ENCODE measurements at regions not wholly inside any gene's neighbourhood (a gene's known extent, or its start where the extent isn't known, plus 50 kb on each side); places are given as distances from the start of the nearest gene placed in this dataset.

- H3K4me3 ChIP-seq (ENCODE audit: low read length): no peak overlapping the region
- no peaks in the 10 kb centered on the region for H3K27me3 ChIP-seq (ENCODE audit: control insufficient read depth, insufficient read depth, low read length, poor library complexity, severe bottlenecking)
- H3K4me3 Mint-ChIP-seq: no peak overlapping the region
- no peaks in the 10 kb centered on the region for H3K27me3 Mint-ChIP-seq (ENCODE audit: insufficient read depth)
- DNase-seq: no peak
- no peaks in the 10 kb centered on the region for H3K9me3 ChIP-seq (ENCODE audit: control insufficient read depth, low read length)
- H3K36me3 Mint-ChIP-seq (ENCODE audit: low read depth): no peaks in the 10 kb centered on the region
- H3K4me1 ChIP-seq (ENCODE audit: control insufficient read depth, insufficient read depth, low read length): no peaks in the 10 kb centered on the region
- H3K36me3 ChIP-seq (ENCODE audit: control insufficient read depth, insufficient read depth, low read length): no peaks in the 10 kb centered on the region
- no peak overlapping the region for H3K9ac ChIP-seq (ENCODE audit: extremely low read depth, low read length, poor library complexity, severe bottlenecking)
- no peaks in the 10 kb centered on the region for H3K4me1 Mint-ChIP-seq
- TF ChIP-seq, protein P1, sequence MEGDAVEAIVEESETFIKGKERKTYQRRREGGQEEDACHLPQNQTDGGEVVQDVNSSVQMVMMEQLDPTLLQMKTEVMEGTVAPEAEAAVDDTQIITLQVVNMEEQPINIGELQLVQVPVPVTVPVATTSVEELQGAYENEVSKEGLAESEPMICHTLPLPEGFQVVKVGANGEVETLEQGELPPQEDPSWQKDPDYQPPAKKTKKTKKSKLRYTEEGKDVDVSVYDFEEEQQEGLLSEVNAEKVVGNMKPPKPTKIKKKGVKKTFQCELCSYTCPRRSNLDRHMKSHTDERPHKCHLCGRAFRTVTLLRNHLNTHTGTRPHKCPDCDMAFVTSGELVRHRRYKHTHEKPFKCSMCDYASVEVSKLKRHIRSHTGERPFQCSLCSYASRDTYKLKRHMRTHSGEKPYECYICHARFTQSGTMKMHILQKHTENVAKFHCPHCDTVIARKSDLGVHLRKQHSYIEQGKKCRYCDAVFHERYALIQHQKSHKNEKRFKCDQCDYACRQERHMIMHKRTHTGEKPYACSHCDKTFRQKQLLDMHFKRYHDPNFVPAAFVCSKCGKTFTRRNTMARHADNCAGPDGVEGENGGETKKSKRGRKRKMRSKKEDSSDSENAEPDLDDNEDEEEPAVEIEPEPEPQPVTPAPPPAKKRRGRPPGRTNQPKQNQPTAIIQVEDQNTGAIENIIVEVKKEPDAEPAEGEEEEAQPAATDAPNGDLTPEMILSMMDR (conservative IDR thresholded peaks at IDR 0.05): no peak
- no peaks in the 10 kb centered on the region for H3K9me3 Mint-ChIP-seq
- no peak overlapping the region for H3K27ac Mint-ChIP-seq
- no peak overlapping the region for H3K27ac ChIP-seq (ENCODE audit: low read depth, low read length)
- WGBS, 2 experiments (ENCODE audit: insufficient coverage in 1 of 2, insufficient read length in 1 of 2): 90 to 94% methylated on average over 4 of the region's 4 CpGs
Observed at GRCh38 chr21:28250946-28251345, 741.7 kb downstream of the LTN1 start.

GRCh38 chr21:28247454-28248020 lies 745.1 kb downstream of the LTN1 start:
- Mint-ChIP-seq H3K4me3 (no peak overlapping the region), H3K9me3 (no peaks in the 10 kb centered on the region), H3K36me3 (ENCODE audit: low read depth) (no peaks in the 10 kb centered on the region), H3K27me3 (ENCODE audit: insufficient read depth) (no peaks in the 10 kb centered on the region), H3K27ac (no peak overlapping the region), H3K4me1 (peaks cover 5% of the 10 kb centered on the region)
- Histone ChIP-seq H3K9me3 (ENCODE audit: control insufficient read depth, low read length) (no peaks in the 10 kb centered on the region), H3K36me3 (ENCODE audit: control insufficient read depth, insufficient read depth, low read length) (no peaks in the 10 kb centered on the region), H3K27me3 (ENCODE audit: control insufficient read depth, insufficient read depth, low read length, poor library complexity, severe bottlenecking) (no peaks in the 10 kb centered on the region), H3K4me3 (ENCODE audit: low read length) (no peak overlapping the region), H3K9ac (ENCODE audit: extremely low read depth, low read length, poor library complexity, severe bottlenecking) (no peak overlapping the region), H3K4me1 (ENCODE audit: control insufficient read depth, insufficient read depth, low read length) (peaks cover 5% of the 10 kb centered on the region), H3K27ac (ENCODE audit: low read depth, low read length) (no peak overlapping the region)
- TF ChIP-seq, protein P1 (conservative IDR thresholded peaks at IDR 0.05): no peak
- WGBS, 2 experiments (ENCODE audit: insufficient coverage in 1 of 2, insufficient read length in 1 of 2): 89 to 92% methylated on average over 3 to 4 of the region's 4 CpGs
- no peak for DNase-seq

DNA sequence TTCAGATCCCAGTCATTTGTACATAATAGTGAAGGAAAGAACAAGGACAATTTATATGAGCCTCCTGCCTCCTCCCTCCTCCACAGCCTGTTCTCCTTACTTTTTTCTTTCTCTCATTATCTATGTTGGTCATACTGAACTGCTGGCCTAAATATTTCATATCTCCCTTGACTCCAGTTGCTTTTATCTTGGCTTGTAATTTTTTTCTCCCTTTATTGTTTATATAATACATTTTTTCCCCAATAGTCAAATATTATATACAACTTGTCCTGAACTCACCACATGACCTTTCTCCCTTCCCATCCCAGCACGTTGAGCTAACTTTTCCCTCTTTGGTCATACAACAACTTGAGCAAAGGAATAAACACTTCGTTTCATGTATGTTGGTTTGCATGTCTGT lies 752.1 kb downstream of the LTN1 start:
- H3K27ac Mint-ChIP-seq: no peak overlapping the region
- no peaks in the 10 kb centered on the region for H3K9me3 ChIP-seq (ENCODE audit: control insufficient read depth, low read length)
- DNase-seq: no peak
- no peaks in the 10 kb centered on the region for H3K27me3 ChIP-seq (ENCODE audit: control insufficient read depth, insufficient read depth, low read length, poor library complexity, severe bottlenecking)
- no peak overlapping the region for H3K4me3 Mint-ChIP-seq
- H3K4me1 Mint-ChIP-seq: peaks cover 5% of the 10 kb centered on the region
- no peaks in the 10 kb centered on the region for H3K27me3 Mint-ChIP-seq (ENCODE audit: insufficient read depth)
- no peaks in the 10 kb centered on the region for H3K36me3 Mint-ChIP-seq (ENCODE audit: low read depth)
- 81 to 98% methylated on average over 2 of the region's 2 CpGs for WGBS, 2 experiments (ENCODE audit: insufficient coverage in 1 of 2, insufficient read length in 1 of 2)
- TF ChIP-seq, protein P1 (conservative IDR thresholded peaks at IDR 0.05): no peak
- H3K4me1 ChIP-seq (ENCODE audit: control insufficient read depth, insufficient read depth, low read length): peaks cover 5% of the 10 kb centered on the region
- no peak overlapping the region for H3K27ac ChIP-seq (ENCODE audit: low read depth, low read length)
- no peak overlapping the region for H3K9ac ChIP-seq (ENCODE audit: extremely low read depth, low read length, poor library complexity, severe bottlenecking)
- no peaks in the 10 kb centered on the region for H3K36me3 ChIP-seq (ENCODE audit: control insufficient read depth, insufficient read depth, low read length)
- no peaks in the 10 kb centered on the region for H3K9me3 Mint-ChIP-seq
- no peak overlapping the region for H3K4me3 ChIP-seq (ENCODE audit: low read length)

Measured in endodermal cell (in vitro differentiated cells).